ENCODE measurements at regions not wholly inside any gene's neighbourhood (a gene's known extent, or its start where the extent isn't known, plus 50 kb on each side); places are given as distances from the start of the nearest gene placed in this dataset.

- DNase-seq (ENCODE audit: low read depth), result no peak
- H3K4me3 ChIP-seq (ENCODE audit: low read length), result no peak overlapping the region
- TF ChIP-seq, protein P1, sequence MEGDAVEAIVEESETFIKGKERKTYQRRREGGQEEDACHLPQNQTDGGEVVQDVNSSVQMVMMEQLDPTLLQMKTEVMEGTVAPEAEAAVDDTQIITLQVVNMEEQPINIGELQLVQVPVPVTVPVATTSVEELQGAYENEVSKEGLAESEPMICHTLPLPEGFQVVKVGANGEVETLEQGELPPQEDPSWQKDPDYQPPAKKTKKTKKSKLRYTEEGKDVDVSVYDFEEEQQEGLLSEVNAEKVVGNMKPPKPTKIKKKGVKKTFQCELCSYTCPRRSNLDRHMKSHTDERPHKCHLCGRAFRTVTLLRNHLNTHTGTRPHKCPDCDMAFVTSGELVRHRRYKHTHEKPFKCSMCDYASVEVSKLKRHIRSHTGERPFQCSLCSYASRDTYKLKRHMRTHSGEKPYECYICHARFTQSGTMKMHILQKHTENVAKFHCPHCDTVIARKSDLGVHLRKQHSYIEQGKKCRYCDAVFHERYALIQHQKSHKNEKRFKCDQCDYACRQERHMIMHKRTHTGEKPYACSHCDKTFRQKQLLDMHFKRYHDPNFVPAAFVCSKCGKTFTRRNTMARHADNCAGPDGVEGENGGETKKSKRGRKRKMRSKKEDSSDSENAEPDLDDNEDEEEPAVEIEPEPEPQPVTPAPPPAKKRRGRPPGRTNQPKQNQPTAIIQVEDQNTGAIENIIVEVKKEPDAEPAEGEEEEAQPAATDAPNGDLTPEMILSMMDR (conservative IDR thresholded peaks at IDR 0.05; ENCODE audit: low read length), result no peak
Observed at GRCh38 chr1:106748606-106749005, 307.9 kb upstream of the PRMT6 start.

- DNase-seq (ENCODE audit: low read depth), result no peak
- TF ChIP-seq, protein P1 (conservative IDR thresholded peaks at IDR 0.05; ENCODE audit: low read length), result no peak
- H3K4me3 ChIP-seq (ENCODE audit: low read length), result no peak overlapping the region
Observed at GRCh38 chr1:106749491-106749890, 307.0 kb upstream of the PRMT6 start.

DNA sequence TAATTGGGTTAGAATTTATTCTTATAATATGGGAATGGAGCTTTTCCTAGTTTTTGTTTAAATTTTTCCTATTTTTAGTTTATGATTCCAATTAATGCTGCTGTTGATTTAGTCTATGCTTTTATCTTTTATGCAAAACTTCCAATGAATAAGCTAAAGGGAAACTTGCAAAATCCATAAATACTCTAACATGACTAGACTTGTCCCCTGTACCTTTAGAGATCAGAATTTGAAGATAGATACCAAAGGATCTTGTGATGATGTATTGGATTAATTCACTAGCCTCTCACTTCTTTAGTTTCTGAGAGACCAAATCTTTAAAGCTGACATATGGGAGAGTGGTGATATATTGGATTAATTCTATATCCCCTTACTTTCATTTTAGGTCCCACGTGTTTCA, 306.6 kb upstream of the PRMT6 start:
- TF ChIP-seq, protein P1 (conservative IDR thresholded peaks at IDR 0.05; ENCODE audit: low read length), result no peak
- H3K4me3 ChIP-seq (ENCODE audit: low read length), result no peak overlapping the region
- DNase-seq (ENCODE audit: low read depth), result no peak

- TF ChIP-seq, protein P1 (conservative IDR thresholded peaks at IDR 0.05; ENCODE audit: low read length), result no peak
- H3K4me3 ChIP-seq (ENCODE audit: low read length), result no peak overlapping the region
- DNase-seq (ENCODE audit: low read depth), result no peak
Observed at GRCh38 chr1:106751002-106751401, 305.5 kb upstream of the PRMT6 start.

DNA sequence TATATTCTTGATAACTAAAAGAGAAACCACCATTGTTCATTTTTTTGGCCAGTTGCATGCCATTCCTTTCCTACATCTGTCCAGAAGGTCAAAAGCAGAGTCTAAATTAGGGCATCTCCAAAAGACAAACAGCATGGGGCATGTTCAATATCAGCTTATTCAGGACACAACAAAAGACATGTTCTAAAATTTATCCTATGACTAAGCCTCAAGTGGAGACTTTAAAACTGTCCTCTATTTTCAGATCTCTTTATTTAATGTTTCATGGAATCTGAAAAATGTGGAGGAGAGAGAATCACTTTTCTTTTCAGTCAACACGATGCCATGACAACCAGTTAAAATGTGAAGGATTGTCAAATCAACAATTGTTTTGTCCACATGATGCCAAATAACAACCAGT, 303.4 kb upstream of the PRMT6 start:
- TF ChIP-seq, protein P1 (conservative IDR thresholded peaks at IDR 0.05; ENCODE audit: low read length), result no peak
- no peak overlapping the region for H3K4me3 ChIP-seq (ENCODE audit: low read length)
- no peak for DNase-seq (ENCODE audit: low read depth)

DNA sequence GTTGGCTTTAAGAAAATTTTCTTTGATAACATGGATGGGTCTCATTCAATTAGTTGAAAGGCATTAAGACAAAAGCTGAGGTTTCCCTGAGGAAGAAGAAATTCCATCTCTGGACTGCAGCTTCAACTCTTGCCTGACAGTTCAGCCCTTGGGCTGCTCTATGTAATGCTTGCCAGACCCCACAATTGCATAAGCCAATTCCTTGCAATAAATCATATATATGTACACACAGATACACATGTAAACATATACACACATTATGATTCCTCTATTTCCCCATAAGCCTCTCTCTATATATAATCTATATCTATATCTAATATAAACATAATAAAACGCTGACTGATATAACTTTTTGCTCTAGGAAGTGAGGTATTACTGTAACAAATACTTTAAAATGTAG, 301.5 kb upstream of the PRMT6 start:
- DNase-seq (ENCODE audit: low read depth), result no peak
- TF ChIP-seq, protein P1 (conservative IDR thresholded peaks at IDR 0.05; ENCODE audit: low read length), result no peak
- no peak overlapping the region for H3K4me3 ChIP-seq (ENCODE audit: low read length)

GRCh38 chr1:106755682-106756406, 300.6 kb upstream of the PRMT6 start:
- peak; percentile 53 for DNase-seq (ENCODE audit: low read depth)
- H3K4me3 ChIP-seq (ENCODE audit: low read length), result no peak overlapping the region

More at GRCh38 chr1:106755682-106756406, 300.6 kb upstream of the PRMT6 start:
- TF ChIP-seq, protein P1 (conservative IDR thresholded peaks at IDR 0.05; ENCODE audit: low read length), result no peak
